Stimulated activated CD8-positive, alpha-beta memory T cell treated with anti-CD3 and anti-CD28 coated beads, Interleukin-12 subunit alpha, Interleukin-12 subunit beta, amount 100 ng/mL, for 1 hour (primary cell): ENCODE measurements at regions not wholly inside any gene's neighbourhood (a gene's known extent, or its start where the extent isn't known, plus 50 kb on each side); places are given as distances from the start of the nearest gene placed in this dataset.
A peak's percentile ranks its signal among the peaks of the same experiment; 100 is the strongest.

Experiments
- DNase-seq: peaks from one replicate; pipeline ENCODE4 v3.0.0-alpha.2; 2020; ENCODE audit warnings: low read depth

DNA sequence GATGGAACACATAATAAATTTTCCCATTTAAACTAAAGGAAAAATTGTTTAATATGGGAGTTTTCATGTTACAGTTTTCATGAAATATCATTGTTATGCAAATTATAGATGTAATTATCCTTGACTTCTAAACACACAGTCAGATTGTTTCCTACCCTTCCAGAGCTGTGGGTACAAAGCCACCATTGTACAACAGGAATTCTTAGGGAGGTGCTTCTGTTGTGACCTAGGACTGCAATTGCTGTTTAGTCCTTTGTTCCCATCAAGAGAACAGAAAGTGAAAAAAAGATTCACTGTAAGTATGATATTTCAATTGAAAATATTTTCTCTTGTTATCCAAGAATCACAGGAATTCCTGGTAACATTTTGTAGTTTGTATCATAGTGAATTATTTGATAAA is 455.3 kb upstream of the NAALADL2 start:
- no peak for DNase-seq

DNA sequence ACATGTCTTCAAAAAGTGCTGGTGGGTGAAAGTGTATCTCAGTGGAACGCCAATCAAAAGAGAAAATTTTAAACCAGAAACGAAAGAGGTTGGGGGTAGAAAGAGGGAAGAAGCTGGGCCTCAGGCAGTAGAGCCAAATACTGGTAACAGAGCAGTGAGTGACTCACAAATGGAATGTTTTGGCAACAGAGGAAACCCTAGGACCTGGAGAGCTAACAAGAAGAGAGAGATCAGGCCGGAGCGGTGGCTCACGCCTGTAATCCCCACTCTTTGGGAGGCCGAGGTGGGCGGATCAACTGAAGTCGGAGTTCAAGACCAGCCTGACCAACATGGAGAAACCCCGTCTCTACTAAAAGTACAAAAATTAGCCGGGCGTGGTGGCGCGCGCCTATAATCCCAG is 450.8 kb upstream of the NAALADL2 start:
- no peak for DNase-seq

DNA sequence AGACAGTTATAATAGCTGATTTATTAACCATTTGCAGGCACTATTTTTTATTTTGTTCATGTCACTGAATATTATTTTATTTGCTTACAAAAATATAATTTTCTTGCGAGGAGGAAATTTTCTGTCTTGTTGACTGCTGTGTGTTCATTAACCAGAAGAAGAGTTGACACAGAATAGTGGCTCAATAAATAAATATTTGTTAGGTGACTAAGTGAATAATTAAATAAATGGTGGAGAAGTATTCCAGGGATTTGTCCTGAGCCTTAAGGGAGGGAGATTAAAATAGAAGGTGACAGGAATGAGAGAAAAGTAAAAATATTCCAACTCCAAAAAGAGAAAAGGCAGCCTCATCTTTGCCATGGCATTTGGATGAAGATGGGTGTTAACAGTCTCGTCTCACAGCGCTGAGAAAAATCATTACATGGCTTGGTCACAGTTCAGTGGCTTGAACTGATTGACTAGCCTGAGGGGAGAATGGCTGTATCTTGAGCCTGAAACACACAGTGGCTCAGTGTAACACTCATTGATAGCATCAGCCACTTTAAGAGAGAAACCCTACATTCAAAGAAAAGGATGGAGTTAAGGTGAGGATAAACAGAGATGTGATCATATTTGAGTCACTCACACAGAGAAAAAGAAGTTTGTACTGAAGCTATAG is 449.9 kb upstream of the NAALADL2 start:
- no peak for DNase-seq

DNA sequence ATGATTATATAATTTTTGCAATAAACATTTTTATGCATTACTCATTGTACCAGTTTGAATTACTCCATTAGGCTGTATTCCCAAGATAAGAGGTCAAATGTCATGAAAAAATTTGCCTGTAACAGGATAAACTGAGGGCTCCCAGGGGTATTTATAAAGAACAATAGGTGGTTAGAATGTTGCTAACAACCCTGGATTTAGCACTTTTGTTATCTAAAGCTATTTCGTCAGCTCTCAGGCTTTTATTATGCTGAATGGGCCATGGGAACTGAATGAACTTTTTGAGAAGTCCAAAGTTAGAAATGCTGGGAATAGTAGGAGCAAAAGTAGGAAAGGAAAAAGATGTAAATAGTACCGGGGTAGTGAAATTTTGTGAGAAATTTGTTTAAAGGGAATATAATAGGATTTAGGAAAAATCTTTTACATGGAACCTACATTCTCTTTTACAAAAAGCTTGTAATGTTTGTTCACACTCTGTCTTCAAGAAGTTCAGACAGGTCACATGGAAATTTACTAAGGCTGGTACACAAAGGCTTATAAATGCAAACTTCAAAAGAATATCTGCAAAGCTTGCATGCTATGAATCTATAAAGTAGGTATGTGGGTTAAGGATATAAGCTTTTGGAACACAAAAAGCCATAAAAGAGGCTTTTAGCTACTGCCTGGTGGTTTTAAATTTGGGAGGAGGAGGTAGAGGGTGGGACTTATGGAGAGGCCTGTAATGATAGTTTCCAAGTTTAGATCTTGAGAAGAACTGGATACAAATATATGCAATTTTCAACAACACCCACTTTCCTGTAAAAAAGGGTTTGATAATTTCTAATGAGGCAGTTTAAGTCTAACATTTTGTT is 445.8 kb upstream of the NAALADL2 start:
- no peak for DNase-seq

DNA sequence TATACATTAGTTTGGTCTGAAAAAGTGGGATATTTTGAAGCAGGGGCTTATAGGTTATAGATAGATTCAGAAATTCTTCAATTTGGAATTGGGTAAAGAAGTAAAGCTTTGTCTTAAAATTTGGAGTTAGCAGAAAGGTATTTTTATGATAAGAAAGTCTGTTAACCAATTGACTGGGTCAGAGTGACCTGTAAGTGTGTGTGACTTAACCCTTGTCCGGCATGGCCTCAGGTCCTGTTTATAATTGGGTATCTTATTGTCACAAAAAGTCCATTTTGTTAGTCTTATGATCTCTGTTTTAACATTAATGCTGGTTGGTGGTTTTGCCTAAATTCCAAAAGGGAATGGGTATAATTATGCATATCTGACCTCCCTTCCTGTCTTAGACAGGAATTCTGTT is 444.2 kb upstream of the NAALADL2 start:
- no peak for DNase-seq

DNA sequence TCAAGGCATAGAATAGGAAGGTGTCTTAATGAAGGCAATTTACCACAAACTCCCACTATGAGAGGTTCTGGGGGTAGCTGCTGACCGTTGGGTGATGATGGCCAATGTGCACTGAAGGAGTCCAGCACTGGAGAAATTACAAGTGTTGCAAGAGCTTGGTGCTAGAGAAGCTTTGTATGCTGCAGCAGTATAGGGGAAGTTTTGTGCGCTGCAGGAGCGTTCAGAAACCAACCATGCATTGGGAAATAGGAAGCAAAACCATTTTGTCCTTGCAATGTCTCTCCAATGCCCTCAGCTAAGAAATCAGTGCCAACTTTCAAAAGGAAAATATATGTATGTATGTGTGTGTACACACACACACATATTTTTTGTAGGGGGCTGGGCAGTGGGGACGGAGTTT is 441.6 kb upstream of the NAALADL2 start:
- no peak for DNase-seq

DNA sequence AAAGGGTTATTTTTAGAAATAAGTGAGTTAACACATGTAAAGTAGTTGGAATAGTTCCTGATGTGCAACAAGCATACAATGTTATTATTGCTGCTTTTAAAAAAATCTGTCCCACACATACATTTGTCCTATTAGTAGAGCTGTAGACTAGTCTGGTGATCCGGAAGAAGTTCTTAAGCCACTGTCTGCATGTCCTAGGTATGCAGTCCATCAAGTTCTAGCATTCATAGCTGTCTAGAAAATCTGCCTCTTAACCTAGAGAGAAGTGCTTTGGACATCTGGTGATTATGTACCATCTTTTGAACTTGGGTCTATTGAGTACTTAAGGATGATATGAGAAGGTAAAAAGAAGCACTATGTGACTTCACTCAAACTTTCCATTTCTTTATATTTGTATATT is 439.9 kb upstream of the NAALADL2 start:
- no peak for DNase-seq

DNA sequence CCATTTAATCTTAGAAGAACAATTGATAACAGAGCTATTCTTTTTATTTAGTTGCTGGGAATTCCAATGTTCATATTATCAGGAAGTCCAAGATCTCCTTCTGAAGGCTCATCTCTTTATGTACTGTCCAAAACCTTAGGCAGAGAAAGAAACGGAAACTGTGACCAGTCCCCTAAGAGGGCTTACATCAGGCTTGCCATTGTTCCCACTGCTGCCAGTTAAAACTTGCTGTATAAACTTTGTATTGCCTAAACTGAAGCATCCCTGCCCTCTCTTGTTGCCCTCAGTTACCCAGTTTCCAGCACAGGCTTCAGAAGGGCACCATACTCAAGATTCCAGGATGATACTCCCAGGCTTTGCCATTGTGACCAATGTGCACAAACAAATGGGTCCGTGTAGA is 435.2 kb upstream of the NAALADL2 start:
- no peak for DNase-seq

DNA sequence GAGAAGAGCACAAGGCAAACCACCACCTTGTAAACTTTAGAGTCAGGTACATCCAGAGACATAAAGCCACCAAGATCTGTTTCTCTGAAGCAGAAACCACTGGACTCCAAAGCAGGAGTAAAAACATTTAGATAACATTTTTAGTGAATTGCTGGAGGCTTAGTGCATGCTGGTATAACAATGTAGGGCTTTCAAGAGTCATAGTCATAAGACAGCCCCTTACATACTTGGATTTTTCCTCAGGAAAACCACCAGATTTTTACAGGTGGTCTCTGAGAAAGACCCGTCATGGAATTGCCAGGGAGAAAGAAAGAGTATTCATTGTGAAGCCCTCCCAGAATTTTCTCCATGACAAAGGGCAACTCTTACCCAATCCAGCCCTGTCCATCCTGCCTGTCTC is 434.5 kb upstream of the NAALADL2 start:
- no peak for DNase-seq

DNA sequence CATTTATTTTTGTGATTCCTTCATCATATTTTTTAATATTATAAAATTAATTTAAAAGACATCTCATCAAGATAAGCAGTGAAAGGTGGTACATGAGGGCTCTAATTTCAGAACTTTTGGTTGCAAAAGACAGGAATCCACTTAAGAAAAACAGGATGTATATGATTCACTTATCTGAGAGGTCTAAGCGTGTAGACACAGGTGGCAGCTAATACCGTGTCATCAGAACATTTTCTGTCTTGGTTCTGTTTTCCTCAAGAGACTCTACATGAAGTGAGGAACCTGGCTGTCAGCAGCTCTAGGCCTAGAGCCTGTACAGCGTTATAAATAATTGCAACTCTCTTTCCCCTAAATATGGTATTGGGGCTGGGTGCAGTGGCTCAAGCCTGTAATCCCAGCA is 433.7 kb upstream of the NAALADL2 start:
- no peak for DNase-seq

DNA sequence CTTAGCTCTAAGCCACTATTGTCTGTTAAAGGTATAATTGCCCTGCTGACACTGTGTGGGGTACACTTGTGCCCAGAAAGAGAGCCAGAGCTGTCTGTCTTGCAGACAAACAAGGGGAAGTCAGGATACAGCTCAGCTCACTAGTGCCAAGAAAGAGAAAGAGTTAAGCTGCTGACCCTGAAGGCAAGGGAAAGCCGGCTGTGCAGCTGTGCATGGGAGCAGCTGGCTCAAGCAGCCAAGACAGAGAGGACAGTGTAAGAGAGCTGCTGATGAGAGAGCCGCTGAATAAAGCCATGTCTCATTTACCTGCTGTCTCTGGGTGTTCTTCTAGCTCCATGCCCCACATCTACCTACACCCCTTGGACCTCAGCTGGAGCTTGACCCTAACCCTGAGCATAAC is 428.1 kb upstream of the NAALADL2 start:
- no peak for DNase-seq

DNA sequence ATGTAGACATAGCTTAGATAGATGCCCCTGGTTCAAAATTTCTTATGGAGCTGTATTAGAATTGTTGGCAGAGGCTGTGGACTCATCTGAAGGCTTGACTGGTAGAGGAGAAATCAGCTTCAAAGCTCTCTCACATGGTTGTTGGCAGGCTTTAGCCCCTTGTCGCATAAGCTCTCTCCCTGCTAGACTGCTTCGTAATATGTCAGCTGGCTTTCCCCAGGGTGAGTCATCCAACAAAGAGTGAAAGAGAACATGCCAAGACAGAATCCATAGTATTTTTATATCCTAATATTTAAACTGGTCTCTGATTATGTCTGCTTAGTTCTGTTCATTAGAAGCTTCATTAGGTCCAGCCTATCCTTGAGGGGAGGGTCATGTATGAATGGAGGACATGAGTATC is 427.4 kb upstream of the NAALADL2 start:
- no peak for DNase-seq

DNA sequence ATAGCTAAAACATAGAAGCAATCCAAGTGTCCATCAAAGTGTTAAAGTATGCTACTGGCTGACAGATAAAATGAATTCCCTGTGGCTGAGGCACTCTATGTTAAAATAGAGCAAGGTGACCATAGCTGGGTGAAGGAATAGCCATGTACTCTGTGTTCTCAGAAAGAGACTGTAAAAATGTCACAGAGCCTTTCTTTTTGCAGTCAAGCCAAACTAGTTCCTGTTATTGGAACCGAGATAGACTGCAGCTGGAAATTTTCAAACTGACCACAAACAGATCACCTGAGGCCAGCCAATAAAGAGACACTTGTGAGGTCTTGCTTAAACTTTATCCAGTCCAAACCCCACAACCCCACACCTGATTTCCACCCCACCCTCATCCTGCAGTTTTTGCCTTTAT is 422.8 kb upstream of the NAALADL2 start:
- DNase-seq = no peak

DNA sequence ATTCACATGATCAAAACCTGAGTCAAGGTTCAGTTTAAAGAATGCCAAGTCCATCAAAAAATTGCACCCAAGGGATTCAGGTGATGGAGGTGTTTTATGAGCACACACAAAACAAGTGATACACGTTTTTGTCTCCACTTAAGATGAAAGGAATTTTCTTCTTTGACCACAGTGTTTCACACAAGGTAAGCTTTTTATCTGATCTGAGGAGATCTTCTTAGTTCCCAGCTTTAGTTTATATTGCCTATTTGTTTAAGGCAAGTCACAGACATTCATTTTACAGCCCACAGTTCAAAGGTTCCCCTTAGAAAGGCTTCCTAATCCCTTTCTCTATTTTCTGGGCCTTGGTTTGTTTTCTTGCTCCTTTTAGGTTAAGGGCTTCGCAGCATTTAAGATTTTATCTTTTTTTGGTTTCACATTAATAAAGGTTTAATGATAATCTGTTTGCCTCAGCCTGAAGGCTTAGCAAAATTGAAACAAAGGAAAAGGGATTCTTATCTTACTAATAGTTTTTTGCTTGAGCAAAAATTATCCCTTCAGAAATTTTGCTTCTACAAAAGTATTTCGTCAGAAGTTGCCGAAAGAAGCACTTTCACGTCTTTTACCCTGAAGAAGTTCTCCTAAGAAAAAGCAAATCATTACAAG is 420.5 kb upstream of the NAALADL2 start:
- no peak for DNase-seq

DNA sequence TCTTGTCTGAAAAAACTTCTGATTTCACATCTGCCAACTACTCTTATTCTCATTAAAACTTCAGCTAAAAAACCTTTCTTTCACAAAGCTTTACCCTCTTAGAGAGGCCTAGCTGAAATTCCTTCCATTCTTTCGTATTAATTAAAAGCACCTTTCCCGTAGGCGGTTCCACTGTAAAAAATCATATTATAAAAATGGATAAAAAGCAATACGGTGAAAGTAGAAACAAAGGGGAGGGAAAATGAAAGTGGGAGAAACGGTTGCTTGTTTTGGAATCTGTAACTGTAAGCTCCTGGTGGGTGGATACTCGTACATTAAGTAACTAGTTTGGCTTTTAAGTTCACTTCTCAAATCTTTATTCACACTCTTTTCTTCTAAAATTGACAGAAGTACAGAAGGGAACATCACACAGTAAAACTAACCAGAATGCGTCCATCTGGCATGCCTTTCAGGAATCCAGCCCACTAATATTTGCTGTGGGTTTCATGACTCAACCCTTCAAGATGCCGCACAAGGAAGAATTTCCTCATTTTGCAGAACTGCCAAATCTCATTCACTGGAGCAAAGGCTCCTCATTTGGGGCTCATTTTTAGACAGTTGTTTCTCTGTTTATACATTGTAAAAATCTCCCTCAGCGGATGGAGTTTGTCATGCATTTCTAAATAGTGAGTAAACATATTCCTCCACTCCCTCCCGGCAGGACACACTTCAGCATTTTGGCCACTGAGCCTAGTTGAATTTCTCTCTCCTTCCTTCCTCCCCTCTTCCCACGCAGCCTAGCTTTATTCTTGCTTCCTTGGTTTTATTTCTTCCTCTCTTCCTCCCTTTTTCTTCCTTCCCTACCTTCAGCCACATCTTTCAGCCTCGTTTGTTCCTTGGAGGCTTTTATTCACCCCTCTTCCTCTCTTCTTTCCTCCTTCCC is 419.5 kb upstream of the NAALADL2 start:
- DNase-seq = no peak

DNA sequence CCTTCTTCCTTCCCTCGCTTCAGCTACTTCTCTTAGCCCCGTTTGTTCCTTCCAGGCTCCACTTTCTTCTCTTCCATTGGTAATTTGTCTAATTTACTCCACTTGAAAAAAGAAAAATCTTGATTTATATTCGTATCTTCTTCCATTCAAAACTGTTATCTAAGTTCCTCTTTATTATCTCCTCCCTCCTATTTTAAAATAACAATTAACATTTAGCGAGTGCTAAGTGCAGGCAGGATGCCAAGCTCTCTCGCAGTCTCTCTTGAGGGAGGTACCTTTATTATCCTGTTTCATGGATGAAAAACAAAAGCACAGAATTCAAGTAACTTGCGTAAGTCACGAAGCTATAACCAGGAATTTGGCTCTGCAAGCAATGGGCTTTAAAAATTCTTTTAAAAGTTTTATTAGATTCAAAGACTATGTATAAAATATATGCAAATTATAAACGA is 418.9 kb upstream of the NAALADL2 start:
- DNase-seq = no peak

DNA sequence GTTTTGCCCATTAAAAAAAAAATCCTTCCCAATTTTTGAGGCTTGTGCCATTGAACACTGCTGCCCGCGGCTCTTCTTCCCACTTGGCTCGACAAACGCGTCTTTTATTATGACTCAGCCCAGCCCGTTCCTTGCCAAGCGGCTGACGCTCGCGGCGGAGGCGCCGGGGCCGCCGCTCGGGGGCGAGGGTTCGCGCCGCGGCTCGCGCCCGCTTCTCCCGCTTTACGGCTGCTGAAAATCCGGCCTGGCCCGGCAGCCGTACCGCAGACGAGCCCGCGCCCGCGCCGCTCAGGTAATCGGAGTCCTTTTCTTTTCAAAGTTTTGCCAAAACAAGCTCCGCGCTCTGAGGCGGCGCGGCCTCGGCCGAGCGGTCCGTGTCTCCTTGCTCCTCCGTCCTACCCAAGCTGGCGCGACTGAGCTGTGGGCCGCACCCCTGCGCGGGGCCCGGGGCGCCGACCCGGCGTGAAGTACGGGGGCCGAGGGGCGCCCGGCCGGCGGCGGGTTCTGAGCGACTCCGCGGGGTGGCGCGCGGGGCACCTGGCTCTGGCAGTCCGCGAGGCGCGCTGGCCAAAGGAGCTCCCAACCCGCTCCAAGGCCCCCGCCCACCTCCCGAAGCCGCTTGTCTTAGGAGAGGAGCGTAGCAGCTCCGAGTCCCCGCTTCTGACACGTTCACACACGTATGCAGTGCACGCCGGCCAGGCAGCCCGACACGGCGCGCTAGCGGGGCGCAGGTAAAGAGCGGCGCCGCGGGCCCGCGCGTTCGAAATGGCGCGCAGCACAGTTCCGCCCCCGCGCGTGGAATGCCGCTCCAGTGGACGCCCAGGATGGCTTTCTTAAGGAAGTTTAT is 418.2 kb upstream of the NAALADL2 start:
- peak; percentile 9 for DNase-seq

DNA sequence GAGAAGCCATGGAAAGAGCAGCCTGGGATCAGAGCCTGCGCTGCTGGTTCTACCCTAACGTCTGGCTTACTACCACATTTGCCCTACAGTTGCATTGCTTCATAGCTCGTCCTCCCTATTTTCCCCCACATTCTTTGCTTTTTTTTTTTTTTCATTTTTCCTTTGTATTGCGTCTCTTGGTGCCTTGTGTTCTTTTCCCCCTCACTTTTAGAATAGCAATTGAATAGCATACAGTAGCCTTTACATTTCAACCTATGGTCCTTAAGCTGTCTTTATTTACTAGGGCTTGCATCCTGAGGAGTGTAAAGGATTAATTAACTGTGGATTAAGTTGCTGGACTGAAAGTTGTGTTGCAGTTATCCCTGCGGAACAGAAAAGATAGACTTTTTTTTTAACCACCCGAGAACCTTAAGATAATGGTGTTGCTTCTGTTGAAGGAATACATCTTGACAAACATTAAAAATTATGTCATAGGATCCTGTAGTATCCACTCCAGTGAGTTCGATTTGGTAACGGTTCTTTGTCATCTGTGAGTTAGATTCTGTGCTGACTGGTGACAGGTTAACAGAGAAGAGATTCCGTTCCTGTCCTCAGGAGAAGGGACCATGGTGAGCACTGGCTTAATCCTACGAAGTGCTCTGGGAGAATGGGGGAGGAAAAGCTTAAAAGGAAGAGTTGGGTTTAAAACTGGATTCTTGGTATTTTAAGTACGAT is 417.4 kb upstream of the NAALADL2 start:
- DNase-seq = no peak

DNA sequence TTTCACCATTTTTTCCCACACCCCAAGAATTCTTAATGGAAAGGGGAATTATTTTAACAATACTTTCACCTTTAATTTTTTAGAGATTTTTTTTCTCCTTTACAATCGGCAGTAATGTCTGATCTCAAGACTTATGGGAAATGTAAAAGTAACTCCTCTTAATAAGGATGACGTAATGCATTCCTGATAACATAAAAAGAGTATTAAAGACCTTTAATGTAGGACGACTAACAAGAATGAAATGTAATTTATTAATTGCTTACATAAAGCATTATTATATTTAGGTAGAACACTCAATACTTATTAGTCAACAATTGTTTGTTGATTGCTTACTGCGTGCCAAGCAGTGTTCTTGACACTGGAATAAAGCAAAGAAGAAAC is 416.8 kb upstream of the NAALADL2 start:
- DNase-seq = no peak

DNA sequence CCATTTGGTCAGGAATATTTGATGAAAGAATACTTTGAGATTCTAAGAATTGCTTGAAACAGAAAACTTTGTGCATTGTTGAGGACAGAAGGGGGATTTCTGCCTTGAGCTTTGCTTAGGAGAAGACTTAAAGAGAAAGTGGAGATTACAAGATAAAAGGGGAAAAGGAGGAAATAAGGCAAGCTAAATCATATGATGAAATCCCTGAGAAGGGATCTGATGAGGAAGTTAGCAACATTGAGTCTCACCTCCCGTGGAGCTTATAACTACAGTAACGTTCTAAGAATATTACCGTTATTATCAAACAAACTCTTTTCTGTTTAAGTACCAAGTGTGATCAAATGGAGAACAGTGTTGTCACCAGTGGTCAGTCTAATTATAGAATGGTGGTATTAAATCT is 414.7 kb upstream of the NAALADL2 start:
- no peak for DNase-seq

DNA sequence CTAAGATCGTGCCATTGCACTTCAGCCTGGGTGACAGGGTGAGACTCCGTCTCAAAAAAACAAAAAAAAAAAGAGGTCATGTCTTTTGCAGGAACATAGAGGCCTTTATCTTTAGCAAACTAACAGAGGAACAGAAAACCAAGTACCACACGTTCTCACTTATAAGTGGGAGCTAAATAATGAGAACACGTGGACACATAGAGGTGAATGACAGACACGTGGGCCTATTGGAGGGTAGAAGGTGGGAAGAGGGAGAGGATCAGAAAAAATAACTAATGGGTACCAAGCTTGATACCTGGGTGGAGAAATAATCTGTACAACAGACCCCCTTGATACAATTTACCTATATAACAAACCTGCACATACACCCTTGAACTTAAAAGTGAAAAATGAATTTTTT is 401.4 kb upstream of the NAALADL2 start:
- no peak for DNase-seq
